ENCODE measurements at regions not wholly inside any gene's neighbourhood (a gene's known extent, or its start where the extent isn't known, plus 50 kb on each side); places are given as distances from the start of the nearest gene placed in this dataset.

GRCh38 chr9:16100537-16101091, 547.8 kb downstream of the CCDC171 start:
- no peaks in the 10 kb centered on the region for H3K79me2 ChIP-seq (ENCODE audit: insufficient read depth)
- ChIA-PET CTCF (interaction anchor here (1.8 kb wide), 1 partner anchor 16 kb away, joined by 5 read pairs; no protein-coding TSS in a partner anchor), POLR2A (interaction anchor here (0.6 kb wide), 1 partner anchor 739 kb away, joined by 3 read pairs; no protein-coding TSS in a partner anchor)
- no peaks in the 10 kb centered on the region for H3K27me3 ChIP-seq (ENCODE audit: insufficient read depth)
- 80% methylated on average over 8 of the region's 8 CpGs for WGBS (ENCODE audit: low lambda C conversion rate)
- no peak overlapping the region for H2AFZ ChIP-seq (ENCODE audit: low read depth)
- no peaks in the 10 kb centered on the region for H3K36me3 ChIP-seq (replicated peaks in 1 of 2; ENCODE audit: control insufficient read depth in 1 of 2, insufficient read depth in 2 of 2, low read length in 1 of 2)
- no peak overlapping the region for H3K27ac ChIP-seq (ENCODE audit: low read depth in 2 of 2, low read length in 1 of 2)
- H3K4me3 ChIP-seq (ENCODE audit: low read depth in 2 of 2, low read length in 1 of 2): no peak overlapping the region
- no peaks in the 10 kb centered on the region for H3K4me1 ChIP-seq (ENCODE audit: control insufficient read depth in 1 of 2, insufficient read depth in 2 of 2, low read depth in 1 of 2, low read length in 1 of 2)
- no peaks in the 10 kb centered on the region for H3F3A ChIP-seq (replicated peaks; ENCODE audit: insufficient read depth)
- no peak for TF ChIP-seq CHD2 (IDR thresholded peaks at IDR 0.05; ENCODE audit: low read length, partially characterized antibody)
- TF ChIP-seq GATA2 (CRISPR knock-in tag; IDR thresholded peaks at IDR 0.05): no peak
- no peak for TF ChIP-seq USF1 (IDR thresholded peaks at IDR 0.05; ENCODE audit: borderline replicate concordance, low read depth)
- TF ChIP-seq JUND (IDR thresholded peaks at IDR 0.05): no peak
- no peak for TF ChIP-seq RCOR1 (IDR thresholded peaks at IDR 0.05; ENCODE audit: low read length)
- no peak for TF ChIP-seq FOXM1 (IDR thresholded peaks at IDR 0.05; ENCODE audit: low read depth)
- TF ChIP-seq CTCF (IDR thresholded peaks at IDR 0.05): no peak
- TF ChIP-seq USF2 (IDR thresholded peaks at IDR 0.05; ENCODE audit: borderline replicate concordance, low read depth, low read length): no peak
- no peak for TF ChIP-seq RAD21 (IDR thresholded peaks at IDR 0.05; ENCODE audit: low read length)
- TF ChIP-seq MEF2A (IDR thresholded peaks at IDR 0.05; ENCODE audit: borderline replicate concordance, low read depth): no peak
- no peak for TF ChIP-seq ELF1 (IDR thresholded peaks at IDR 0.05)
- no peak for TF ChIP-seq REST (IDR thresholded peaks at IDR 0.05; ENCODE audit: low read depth, low read length)
- TF ChIP-seq MXI1 (IDR thresholded peaks at IDR 0.05; ENCODE audit: low read depth, low read length): no peak
- TF ChIP-seq TEAD4 (IDR thresholded peaks at IDR 0.05; ENCODE audit: borderline replicate concordance, insufficient read depth): no peak
- TF ChIP-seq TCF12 (IDR thresholded peaks at IDR 0.05): no peak
- no peaks in the 10 kb centered on the region for H3K9me3 ChIP-seq
- H3K9me2 ChIP-seq: no peaks in the 10 kb centered on the region
- no peak overlapping the region for H3K9ac ChIP-seq
- DNase-seq: no peak
- no peaks in the 10 kb centered on the region for H4K20me1 ChIP-seq (ENCODE audit: insufficient read depth)
- H3K4me2 ChIP-seq: no peak overlapping the region

Measured in SK-N-SH (cell line).